ENCODE measurements at regions not wholly inside any gene's neighbourhood (a gene's known extent, or its start where the extent isn't known, plus 50 kb on each side); places are given as distances from the start of the nearest gene placed in this dataset.

DNA sequence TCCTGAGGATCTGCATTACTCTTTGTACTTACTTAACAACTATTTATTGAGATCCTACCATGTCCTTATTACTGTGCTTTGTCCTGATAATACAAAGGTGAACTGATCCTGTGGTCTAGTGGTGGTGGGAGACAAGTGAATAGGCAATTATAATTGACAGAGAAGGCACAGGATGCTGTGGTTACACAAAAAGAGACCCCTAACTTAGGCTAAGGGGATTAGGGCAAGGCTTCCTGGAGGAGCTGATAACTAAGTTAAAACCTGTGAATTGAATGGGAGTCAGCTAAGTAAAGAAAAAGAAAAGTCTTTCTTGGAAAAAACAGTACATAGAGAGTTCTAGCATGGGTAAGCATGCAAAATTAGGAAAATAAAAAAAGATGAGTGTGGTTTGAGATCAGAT, 164.4 kb downstream of the LARP7 start:
- no peak overlapping the region for H3K9ac ChIP-seq (ENCODE audit: extremely low read depth, insufficient read length, low read length)
- H2BK120ac ChIP-seq (ENCODE audit: low read depth, low read length, poor library complexity, severe bottlenecking), result no peak overlapping the region
- no peak overlapping the region for H3K56ac ChIP-seq (ENCODE audit: insufficient read length, low read depth, low read length)
- no peaks in the 10 kb centered on the region for H3K9me3 Mint-ChIP-seq
- H3K79me2 ChIP-seq (ENCODE audit: insufficient read depth, low read length), result no peaks in the 10 kb centered on the region
- no peaks in the 10 kb centered on the region for H3K79me1 ChIP-seq (ENCODE audit: insufficient read depth, low read depth, low read length, poor library complexity, severe bottlenecking)
- peak overlapping the region in 1 of 3 experiments; percentile 6; a peak in 2 of 7 replicates for H3K27ac Mint-ChIP-seq
- no peak overlapping the region for H3K18ac ChIP-seq (ENCODE audit: insufficient read length, low read depth, low read length)
- no peak overlapping the region for H3K4ac ChIP-seq (ENCODE audit: low read depth, low read length)
- no peak overlapping the region for H3T11ph ChIP-seq (ENCODE audit: low read length)
- no peak overlapping the region for H2BK20ac ChIP-seq (ENCODE audit: low read depth, low read length, poor library complexity, severe bottlenecking)
- no peak overlapping the region for H2BK12ac ChIP-seq (ENCODE audit: insufficient read length, low read depth, low read length)
- DNase-seq, result no peak
- H3K4me2 ChIP-seq (ENCODE audit: insufficient read depth, insufficient read length, low read length), result no peak overlapping the region
- no peak overlapping the region for H3K14ac ChIP-seq (ENCODE audit: insufficient read depth, low read length)
- no peak overlapping the region for H3K4me3 Mint-ChIP-seq
- no peak overlapping the region for H4K91ac ChIP-seq (ENCODE audit: insufficient read length, low read depth, low read length)
- H3K4me1 ChIP-seq (ENCODE audit: insufficient read depth, low read length), result no peaks in the 10 kb centered on the region
- H3K36me3 Mint-ChIP-seq (ENCODE audit: insufficient read depth in 1 of 3, low read depth in 3 of 3), result peaks cover 4 to 16% (median 16%) of the 10 kb centered on the region in 3 experiments; a peak in 5 of 7 replicates
- H3K27me3 ChIP-seq (ENCODE audit: insufficient read depth, low read length), result no peaks in the 10 kb centered on the region
- no peak overlapping the region for H2AFZ ChIP-seq (ENCODE audit: low read length)
- H4K20me1 ChIP-seq (ENCODE audit: control insufficient read depth, insufficient read depth, insufficient read length), result no peaks in the 10 kb centered on the region
- H4K8ac ChIP-seq (replicated peaks; ENCODE audit: insufficient read length, low read depth, low read length), result no peak overlapping the region
- H3K27me3 Mint-ChIP-seq (ENCODE audit: low read depth), result no peaks in the 10 kb centered on the region
- no peak overlapping the region for H3K27ac ChIP-seq (ENCODE audit: insufficient read length, low read depth, low read length)
- no peak overlapping the region for H3K23ac ChIP-seq (ENCODE audit: insufficient read length, low read depth, low read length)
- no peaks in the 10 kb centered on the region for H3K9me3 ChIP-seq (ENCODE audit: control insufficient read depth, low read depth, low read length)
- H3K23me2 ChIP-seq (ENCODE audit: insufficient read length, low read depth, low read length, poor library complexity, severe bottlenecking), result no peaks in the 10 kb centered on the region
- H2BK15ac ChIP-seq (ENCODE audit: low read depth, low read length), result no peak overlapping the region
- TF ChIP-seq, protein P1, sequence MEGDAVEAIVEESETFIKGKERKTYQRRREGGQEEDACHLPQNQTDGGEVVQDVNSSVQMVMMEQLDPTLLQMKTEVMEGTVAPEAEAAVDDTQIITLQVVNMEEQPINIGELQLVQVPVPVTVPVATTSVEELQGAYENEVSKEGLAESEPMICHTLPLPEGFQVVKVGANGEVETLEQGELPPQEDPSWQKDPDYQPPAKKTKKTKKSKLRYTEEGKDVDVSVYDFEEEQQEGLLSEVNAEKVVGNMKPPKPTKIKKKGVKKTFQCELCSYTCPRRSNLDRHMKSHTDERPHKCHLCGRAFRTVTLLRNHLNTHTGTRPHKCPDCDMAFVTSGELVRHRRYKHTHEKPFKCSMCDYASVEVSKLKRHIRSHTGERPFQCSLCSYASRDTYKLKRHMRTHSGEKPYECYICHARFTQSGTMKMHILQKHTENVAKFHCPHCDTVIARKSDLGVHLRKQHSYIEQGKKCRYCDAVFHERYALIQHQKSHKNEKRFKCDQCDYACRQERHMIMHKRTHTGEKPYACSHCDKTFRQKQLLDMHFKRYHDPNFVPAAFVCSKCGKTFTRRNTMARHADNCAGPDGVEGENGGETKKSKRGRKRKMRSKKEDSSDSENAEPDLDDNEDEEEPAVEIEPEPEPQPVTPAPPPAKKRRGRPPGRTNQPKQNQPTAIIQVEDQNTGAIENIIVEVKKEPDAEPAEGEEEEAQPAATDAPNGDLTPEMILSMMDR (conservative IDR thresholded peaks at IDR 0.05), result no peak
- H3K4me1 Mint-ChIP-seq, result peaks cover 9 to 13% of the 10 kb centered on the region in 2 experiments; a peak in 3 of 4 replicates
- H2BK5ac ChIP-seq (ENCODE audit: insufficient read length, low read length), result no peak overlapping the region
- no peak overlapping the region for H4K5ac ChIP-seq (ENCODE audit: insufficient read length, low read depth, low read length)
- no peak overlapping the region for H2AK5ac ChIP-seq (ENCODE audit: insufficient read length, low read length)

All from H9 (cell line).